ENCODE measurements at regions not wholly inside any gene's neighbourhood (a gene's known extent, or its start where the extent isn't known, plus 50 kb on each side); places are given as distances from the start of the nearest gene placed in this dataset.
"Not testable (repeated sequence)": the region's sequence is repeated elsewhere in the genome, so short reads cannot be mapped to it uniquely, and the experiment has no call there.

GRCh38 chr7:50856231-50856630, 73.5 kb upstream of the GRB10 start:
- DNase-seq (ENCODE audit: low read depth in 3 of 3), result no peak

- no peak for DNase-seq (ENCODE audit: low read depth in 3 of 3)
Observed at GRCh38 chr7:50855526-50855925, 72.8 kb upstream of the GRB10 start.

- no peak for DNase-seq (ENCODE audit: low read depth in 3 of 3)
Observed at GRCh38 chr7:50854831-50855230, 72.1 kb upstream of the GRB10 start.

GRCh38 chr7:50854247-50854646, 71.6 kb upstream of the GRB10 start:
- no peak for DNase-seq (ENCODE audit: low read depth in 3 of 3)

GRCh38 chr7:50853311-50853710, 70.6 kb upstream of the GRB10 start:
- DNase-seq (ENCODE audit: low read depth in 3 of 3), result no peak

GRCh38 chr7:50852901-50853300, 70.2 kb upstream of the GRB10 start:
- no peak for DNase-seq (ENCODE audit: low read depth in 3 of 3)

- DNase-seq (ENCODE audit: low read depth in 3 of 3), result no peak
Observed at GRCh38 chr7:50851891-50852290, 69.2 kb upstream of the GRB10 start.

GRCh38 chr7:50851451-50851850, 68.8 kb upstream of the GRB10 start:
- DNase-seq (ENCODE audit: low read depth in 3 of 3), result no peak

GRCh38 chr7:50849991-50850390, 67.3 kb upstream of the GRB10 start:
- no peak for DNase-seq (ENCODE audit: low read depth in 3 of 3)

GRCh38 chr7:50848203-50848602, 65.5 kb upstream of the GRB10 start:
- DNase-seq (ENCODE audit: low read depth in 3 of 3), result no peak

GRCh38 chr7:50844861-50845260, 62.2 kb upstream of the GRB10 start:
- not testable (repeated sequence) for DNase-seq (ENCODE audit: low read depth in 3 of 3)

- no peak for DNase-seq (ENCODE audit: low read depth in 3 of 3)
Observed at GRCh38 chr7:50842041-50842440, 59.3 kb upstream of the GRB10 start.

- DNase-seq (ENCODE audit: low read depth in 3 of 3), result no peak
Observed at GRCh38 chr7:50838675-50839377, 56.1 kb upstream of the GRB10 start.

GRCh38 chr7:50837965-50838364, 55.3 kb upstream of the GRB10 start:
- DNase-seq (ENCODE audit: low read depth in 3 of 3), result no peak

- no peak for DNase-seq (ENCODE audit: low read depth in 3 of 3)
Observed at GRCh38 chr7:50836646-50837045, 54.0 kb upstream of the GRB10 start.

GRCh38 chr7:50835156-50835555, 52.5 kb upstream of the GRB10 start:
- DNase-seq (ENCODE audit: low read depth in 3 of 3), result no peak

- no peak for DNase-seq (ENCODE audit: low read depth in 3 of 3)
Observed at GRCh38 chr7:50834679-50835078, 52.0 kb upstream of the GRB10 start.

GRCh38 chr7:50834031-50834535, 51.4 kb upstream of the GRB10 start:
- DNase-seq (ENCODE audit: low read depth in 3 of 3), result no peak

- peak in 2 of 3 donors; percentile 17 to 21 for DNase-seq (ENCODE audit: low read depth in 3 of 3)
Observed at GRCh38 chr7:50832744-50833143, 50.0 kb upstream of the GRB10 start.

Data from stimulated activated CD4-positive, alpha-beta T cell treated with anti-CD3 and anti-CD28 coated beads, TNF-alpha, amount 100 ng/mL, for 48 hours (primary cell).